Testis (tissue), 2 donors: ENCODE measurements at regions not wholly inside any gene's neighbourhood (a gene's known extent, or its start where the extent isn't known, plus 50 kb on each side); places are given as distances from the start of the nearest gene placed in this dataset.

ENCODE experiments used
- CTCF ChIP-seq, 3 experiments: fragments of 450-650 bp in 2 of 3; fragments of 200-600 bp in 1 of 3; sonication (generic) in 1 of 3; IDR thresholded peaks; one replicate each; pipeline ENCODE4 v1.5.1; 2016 to 2019; ENCODE audit warnings: antibody characterized with exemption in 3 of 3, mild to moderate bottlenecking in 2 of 3, moderate library complexity in 1 of 3
- POLR2A ChIP-seq: fragments of 450-650 bp; IDR thresholded peaks from one replicate; pipeline ENCODE4 v1.6.1; 2017; ENCODE audit warnings: antibody characterized with exemption, mild to moderate bottlenecking, moderate library complexity

- TF ChIP-seq CTCF (IDR thresholded peaks at IDR 0.05) (no peak), POLR2A (no peak)
Observed at GRCh38 chrX:65195621-65196020, 219.4 kb upstream of the ZC4H2 start.
